ENCODE measurements at regions not wholly inside any gene's neighbourhood (a gene's known extent, or its start where the extent isn't known, plus 50 kb on each side); places are given as distances from the start of the nearest gene placed in this dataset.
A peak's percentile ranks its signal among the peaks of the same experiment; 100 is the strongest.

GRCh38 chr4:38611676-38612075 is 52.3 kb upstream of the KLF3 start:
- H3K4me1 ChIP-seq (ENCODE audit: control insufficient read depth in 2 of 3, insufficient read depth in 2 of 3, low read depth in 1 of 3, low read length in 3 of 3), result peaks cover 0 to 8% (median 0%) of the 10 kb centered on the region in 3 donors
- H3K27me3 ChIP-seq (ENCODE audit: control insufficient read depth, insufficient read depth, low read length), result no peaks in the 10 kb centered on the region
- TF ChIP-seq CTCF (IDR thresholded peaks at IDR 0.05; ENCODE audit: borderline replicate concordance, extremely low read depth, insufficient read depth), result no peak
- intact Hi-C loops (cut with DNase I), result no loop called here
- no peak overlapping the region for H3K27ac ChIP-seq (ENCODE audit: low read depth in 2 of 2, low read length in 2 of 2)
- H3K36me3 ChIP-seq (ENCODE audit: control insufficient read depth in 2 of 3, insufficient read depth in 3 of 3, low read length in 3 of 3), result no peaks in the 10 kb centered on the region
- H3K9ac ChIP-seq (ENCODE audit: low read length in 3 of 3), result no peak overlapping the region
- FAIRE-seq (no peak), DNase-seq (no peak)
- no peaks in the 10 kb centered on the region for H3K9me3 ChIP-seq (ENCODE audit: control insufficient read depth in 2 of 3, insufficient read depth in 1 of 3, low read length in 3 of 3)
- H3K4me3 ChIP-seq (ENCODE audit: low read length in 3 of 3), result peak overlapping the region in 1 of 3 donors; percentile 58

- no peak for TF ChIP-seq CTCF (IDR thresholded peaks at IDR 0.05; ENCODE audit: borderline replicate concordance, extremely low read depth, insufficient read depth)
- intact Hi-C loops (cut with DNase I), result no loop called here
- Histone ChIP-seq H3K36me3 (ENCODE audit: control insufficient read depth in 2 of 3, insufficient read depth in 3 of 3, low read length in 3 of 3) (no peaks in the 10 kb centered on the region), H3K9ac (ENCODE audit: low read length in 3 of 3) (no peak overlapping the region), H3K27ac (ENCODE audit: low read depth in 2 of 2, low read length in 2 of 2) (no peak overlapping the region), H3K9me3 (ENCODE audit: control insufficient read depth in 2 of 3, insufficient read depth in 1 of 3, low read length in 3 of 3) (no peaks in the 10 kb centered on the region), H3K4me1 (ENCODE audit: control insufficient read depth in 2 of 3, insufficient read depth in 2 of 3, low read depth in 1 of 3, low read length in 3 of 3) (peaks cover 0 to 8% (median 0%) of the 10 kb centered on the region in 3 donors), H3K27me3 (ENCODE audit: control insufficient read depth, insufficient read depth, low read length) (no peaks in the 10 kb centered on the region), H3K4me3 (ENCODE audit: low read length in 3 of 3) (no peak overlapping the region)
- DNase-seq, result peak in 2 of 5 donors; percentile 71 to 78
- FAIRE-seq, result peak; percentile 77
Measured at GRCh38 chr4:38612646-38613414, 51.2 kb upstream of the KLF3 start.

Measured in kidney (tissue), 13 donors.